ENCODE measurements at regions not wholly inside any gene's neighbourhood (a gene's known extent, or its start where the extent isn't known, plus 50 kb on each side); places are given as distances from the start of the nearest gene placed in this dataset.

- ATAC-seq = no peak
Measured at GRCh38 chr1:223445402-223445801, 52.2 kb downstream of the CCDC185 start.

DNA sequence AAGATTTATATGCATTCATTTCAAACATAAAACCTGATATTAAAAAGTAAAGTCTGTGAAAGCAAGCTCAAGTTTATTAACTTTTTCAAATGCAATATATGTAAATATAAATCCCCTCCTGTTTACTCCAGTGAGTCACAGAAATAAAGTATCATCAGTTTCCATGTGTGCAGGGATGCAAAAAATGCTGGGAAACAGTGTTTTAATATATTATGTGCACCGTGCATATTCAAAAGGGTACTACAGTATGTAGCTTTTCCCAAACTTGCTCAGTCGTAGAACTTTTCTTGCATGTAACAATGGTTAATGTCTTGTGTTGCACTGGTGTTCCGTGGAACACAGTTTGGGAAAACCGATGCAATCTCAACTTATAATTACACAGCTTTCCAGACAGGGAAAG is 60.7 kb downstream of the CCDC185 start:
- no peak for ATAC-seq

DNA sequence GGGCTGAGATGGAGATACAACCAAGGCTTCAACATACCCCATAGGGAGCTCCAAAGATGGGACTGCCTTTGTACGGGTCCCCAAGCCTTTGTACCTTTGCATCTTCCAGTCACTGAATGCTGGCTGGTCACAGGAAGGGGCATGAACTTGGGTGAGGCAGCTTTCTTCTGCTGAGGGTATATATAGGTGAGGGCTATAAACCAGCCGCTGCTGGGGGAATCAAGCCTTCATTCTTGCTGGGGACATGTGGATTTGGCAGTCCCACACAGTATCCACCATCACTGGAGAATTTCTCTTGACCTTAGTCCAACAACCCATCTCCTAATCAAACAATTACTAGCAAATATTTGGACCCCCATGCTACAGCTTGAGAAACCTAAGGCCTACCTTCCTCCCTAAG is 61.7 kb downstream of the CCDC185 start:
- no peak for ATAC-seq

- ATAC-seq = no peak
Measured at GRCh38 chr1:223455470-223455869, 62.3 kb downstream of the CCDC185 start.

- no peak for ATAC-seq
Measured at GRCh38 chr1:223456747-223457146, 63.5 kb downstream of the CCDC185 start.

- no peak for ATAC-seq
Measured at GRCh38 chr1:223460566-223461189, 67.5 kb downstream of the CCDC185 start.

GRCh38 chr1:223462047-223462630 is 68.9 kb downstream of the CCDC185 start:
- ATAC-seq = no peak

GRCh38 chr1:223462866-223463404 is 69.7 kb downstream of the CCDC185 start:
- ATAC-seq = no peak

GRCh38 chr1:223466151-223466550 is 72.9 kb downstream of the CCDC185 start:
- no peak for ATAC-seq

GRCh38 chr1:223471566-223471965 is 78.4 kb downstream of the CCDC185 start:
- ATAC-seq = no peak

DNA sequence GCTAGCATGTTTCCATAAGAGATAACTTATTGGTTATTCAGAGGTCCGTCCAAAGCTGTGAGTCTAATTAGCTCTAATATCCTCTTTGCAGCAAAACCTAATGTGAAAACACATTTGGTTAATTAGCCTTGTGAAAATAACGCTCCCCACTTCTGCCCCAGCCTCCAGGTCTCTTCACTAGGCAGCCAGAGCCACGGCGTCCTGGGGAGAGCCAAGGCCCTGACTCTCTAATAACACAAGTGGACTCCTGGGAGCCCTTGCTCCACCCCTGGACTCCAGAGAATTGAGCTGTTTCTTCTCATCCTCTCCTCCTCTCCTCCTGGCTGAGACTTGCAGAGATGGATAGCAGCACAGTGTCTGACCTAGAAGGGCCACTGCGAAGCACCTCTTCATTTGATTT is 78.8 kb downstream of the CCDC185 start:
- ATAC-seq = no peak

DNA sequence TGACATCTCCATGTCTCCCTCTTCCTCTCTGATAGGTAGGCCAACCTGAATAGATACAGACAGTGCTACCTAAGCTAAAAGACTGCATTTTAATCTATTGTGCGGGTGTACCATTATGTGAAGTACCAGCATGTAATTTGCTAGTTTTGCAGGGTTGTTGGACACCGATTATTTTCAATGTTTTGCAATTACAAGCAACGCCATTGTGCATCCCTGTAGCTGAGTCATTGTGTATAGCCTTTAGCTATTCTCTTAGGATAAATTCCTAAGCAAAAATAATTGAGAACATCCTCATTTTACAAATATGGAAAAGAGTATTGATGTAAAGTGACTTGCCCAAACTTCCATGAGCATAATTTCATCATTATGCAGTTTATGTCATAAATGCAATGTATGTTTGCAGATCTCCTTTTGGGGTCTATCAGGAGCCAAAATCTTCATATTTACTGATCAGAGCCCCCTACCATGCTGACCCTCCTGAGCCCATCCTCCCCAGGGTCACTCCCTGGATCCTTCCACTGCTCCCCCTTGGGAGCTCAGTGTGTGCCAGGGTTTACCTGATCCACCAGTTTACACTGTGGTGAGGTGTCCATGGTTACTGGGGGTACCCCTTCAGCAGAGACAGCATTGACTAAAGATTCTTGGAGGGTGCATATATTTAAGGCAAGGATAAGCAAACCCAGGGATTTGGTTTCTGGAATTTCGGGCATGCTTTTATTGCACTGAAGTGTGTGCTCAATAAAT is 80.6 kb downstream of the CCDC185 start:
- no peak for ATAC-seq

GRCh38 chr1:223474804-223475203 is 81.6 kb downstream of the CCDC185 start:
- ATAC-seq = no peak

- ATAC-seq = no peak
Measured at GRCh38 chr1:223477456-223477855, 84.2 kb downstream of the CCDC185 start.

DNA sequence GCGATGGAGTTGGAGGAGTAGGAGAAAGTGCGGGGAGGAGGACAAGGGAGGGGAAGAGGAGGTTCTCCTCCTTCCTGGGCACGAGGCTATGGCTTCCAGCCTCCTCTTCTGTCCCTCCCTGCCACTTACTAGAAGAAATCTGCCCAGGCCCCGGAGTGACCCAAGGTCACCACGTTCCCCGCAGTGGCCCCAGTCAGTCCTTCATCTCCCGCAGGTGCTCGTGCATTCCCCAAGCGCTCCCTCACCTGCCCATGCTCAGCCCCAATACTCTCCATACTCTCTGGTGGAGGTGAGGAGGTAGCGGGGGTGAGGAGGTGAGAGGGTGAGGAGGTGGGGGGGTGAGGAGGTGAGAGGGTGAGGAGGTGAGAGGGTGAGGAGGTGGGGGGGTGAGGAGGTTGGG is 85.4 kb downstream of the CCDC185 start:
- no peak for ATAC-seq

- ATAC-seq = no peak
Measured at GRCh38 chr1:223479261-223479660, 86.0 kb downstream of the CCDC185 start.

- no peak for ATAC-seq
Measured at GRCh38 chr1:223479718-223480425, 86.7 kb downstream of the CCDC185 start.

- ATAC-seq = no peak
Measured at GRCh38 chr1:223482132-223482531, 88.9 kb downstream of the CCDC185 start.

DNA sequence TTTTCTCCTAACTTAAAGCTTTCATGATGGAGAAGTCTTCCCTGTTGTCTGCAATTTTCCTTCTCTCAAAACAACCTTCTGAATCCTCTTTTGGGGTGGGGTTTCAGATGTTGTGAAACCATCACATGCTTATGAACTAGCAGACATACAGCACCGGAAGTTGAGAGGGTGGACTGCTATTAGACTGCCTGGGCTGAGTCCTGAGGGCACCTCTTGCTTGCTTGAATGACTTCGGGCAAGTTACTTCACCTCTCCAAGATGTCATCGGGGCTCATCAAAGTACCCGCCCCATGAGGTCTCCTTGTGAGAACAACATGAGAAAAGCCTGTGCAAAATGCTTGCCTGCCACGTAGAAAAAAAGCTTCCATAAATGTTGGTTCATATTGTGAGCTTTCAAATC is 89.6 kb downstream of the CCDC185 start:
- peak in 1 of 2 donors; percentile 45 for ATAC-seq

GRCh38 chr1:223483511-223483910 is 90.3 kb downstream of the CCDC185 start:
- no peak for ATAC-seq

- ATAC-seq = no peak
Measured at GRCh38 chr1:223486366-223486765, 93.2 kb downstream of the CCDC185 start.

DNA sequence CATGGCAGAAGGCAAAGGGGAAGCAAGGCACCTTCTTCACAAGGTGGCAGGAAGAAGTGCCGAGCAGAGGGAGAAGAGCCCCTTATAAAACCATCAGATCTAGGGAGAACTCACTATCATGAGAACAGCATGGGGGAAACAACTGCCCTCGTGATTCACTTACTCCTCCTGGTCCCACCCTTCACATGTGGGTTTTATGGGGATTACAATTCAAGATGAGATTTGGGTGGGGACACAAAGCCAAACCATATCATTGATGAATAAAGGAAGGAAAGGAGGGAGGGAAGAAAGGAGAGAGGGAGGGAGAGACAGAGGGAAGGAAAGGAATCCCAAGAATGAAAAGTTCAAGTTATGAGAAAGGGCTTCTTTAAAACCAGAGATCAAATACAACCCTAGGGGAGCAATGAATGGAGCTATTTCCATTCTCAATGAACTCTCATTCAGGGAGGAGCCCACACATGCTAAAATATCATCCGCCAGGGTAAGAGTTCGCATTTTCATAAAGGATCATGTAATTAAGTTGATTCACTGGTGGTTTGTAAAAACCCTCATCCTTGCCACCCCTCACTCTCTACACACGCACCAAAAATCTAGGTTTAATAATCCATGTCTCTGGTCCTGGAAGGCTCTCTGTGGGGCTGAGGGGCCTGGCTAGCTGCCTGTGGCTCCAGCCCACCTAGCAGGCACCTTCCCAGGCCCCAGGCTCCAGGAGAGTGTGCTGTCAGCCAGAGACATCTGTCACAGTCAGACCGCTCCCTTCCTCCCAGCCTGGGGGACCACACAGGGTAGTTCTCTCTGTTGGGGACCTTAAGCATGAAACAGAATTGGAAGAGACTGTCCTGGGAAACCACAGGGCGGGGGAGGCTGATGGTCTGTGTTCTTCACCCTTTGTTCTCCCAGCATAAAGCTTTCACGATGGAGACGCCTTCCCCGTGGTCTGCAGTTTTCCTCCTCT is 94.0 kb downstream of the CCDC185 start:
- no peak for ATAC-seq

Measured in activated CD4-positive, CD25-positive, alpha-beta regulatory T cell treated with anti-CD3 and anti-CD28 coated beads, Interleukin-2, amount 50 U/mL, for 24 hours (primary cell).